Glutamatergic neuron (in vitro differentiated cells): ENCODE measurements at regions not wholly inside any gene's neighbourhood (a gene's known extent, or its start where the extent isn't known, plus 50 kb on each side); places are given as distances from the start of the nearest gene placed in this dataset.

Experiments
- DNase-seq: peaks from one replicate; pipeline ENCODE4 v3.0.0; 2022
- H3K27ac Mint-ChIP-seq: one replicate; pipeline ENCODE4 v1.8.0; 2020; ENCODE audit warnings: mild to moderate bottlenecking, mixed read lengths, inconsistent platforms; ENCODE audit not compliant: unreplicated experiment
- H3K27me3 Mint-ChIP-seq: one replicate; pipeline ENCODE4 v1.8.0; 2020; ENCODE audit warnings: mild to moderate bottlenecking, moderate library complexity, mixed read lengths, inconsistent platforms; ENCODE audit not compliant: unreplicated experiment
- H3K36me3 Mint-ChIP-seq: one replicate; pipeline ENCODE4 v1.8.0; 2020; ENCODE audit warnings: mild to moderate bottlenecking, mixed read lengths, inconsistent platforms; ENCODE audit not compliant: unreplicated experiment
- H3K4me1 Mint-ChIP-seq: one replicate; pipeline ENCODE4 v1.8.0; 2020; ENCODE audit warnings: mild to moderate bottlenecking, low read depth, mixed read lengths, inconsistent platforms; ENCODE audit not compliant: unreplicated experiment
- H3K4me3 Mint-ChIP-seq: one replicate; pipeline ENCODE4 v1.8.0; 2020; ENCODE audit warnings: mild to moderate bottlenecking, mixed read lengths, inconsistent platforms; ENCODE audit not compliant: unreplicated experiment
- H3K9me3 Mint-ChIP-seq: one replicate; pipeline ENCODE4 v1.8.0; 2020; ENCODE audit warnings: mild to moderate bottlenecking, moderate library complexity, mixed read lengths, inconsistent platforms; ENCODE audit not compliant: unreplicated experiment
- TF ChIP-seq, protein P1 (sequence below): fragments of 200-600 bp; sonication (generic); IDR thresholded peaks from one replicate; pipeline ENCODE4 v1.5.0; 2021; ENCODE audit not compliant: partially characterized antibody, unreplicated experiment

- no peak for DNase-seq
- H3K27me3 Mint-ChIP-seq = no peaks in the 10 kb centered on the region
- no peak overlapping the region for H3K27ac Mint-ChIP-seq
- H3K4me3 Mint-ChIP-seq = no peak overlapping the region
- TF ChIP-seq, protein P1, sequence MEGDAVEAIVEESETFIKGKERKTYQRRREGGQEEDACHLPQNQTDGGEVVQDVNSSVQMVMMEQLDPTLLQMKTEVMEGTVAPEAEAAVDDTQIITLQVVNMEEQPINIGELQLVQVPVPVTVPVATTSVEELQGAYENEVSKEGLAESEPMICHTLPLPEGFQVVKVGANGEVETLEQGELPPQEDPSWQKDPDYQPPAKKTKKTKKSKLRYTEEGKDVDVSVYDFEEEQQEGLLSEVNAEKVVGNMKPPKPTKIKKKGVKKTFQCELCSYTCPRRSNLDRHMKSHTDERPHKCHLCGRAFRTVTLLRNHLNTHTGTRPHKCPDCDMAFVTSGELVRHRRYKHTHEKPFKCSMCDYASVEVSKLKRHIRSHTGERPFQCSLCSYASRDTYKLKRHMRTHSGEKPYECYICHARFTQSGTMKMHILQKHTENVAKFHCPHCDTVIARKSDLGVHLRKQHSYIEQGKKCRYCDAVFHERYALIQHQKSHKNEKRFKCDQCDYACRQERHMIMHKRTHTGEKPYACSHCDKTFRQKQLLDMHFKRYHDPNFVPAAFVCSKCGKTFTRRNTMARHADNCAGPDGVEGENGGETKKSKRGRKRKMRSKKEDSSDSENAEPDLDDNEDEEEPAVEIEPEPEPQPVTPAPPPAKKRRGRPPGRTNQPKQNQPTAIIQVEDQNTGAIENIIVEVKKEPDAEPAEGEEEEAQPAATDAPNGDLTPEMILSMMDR = no peak
- H3K36me3 Mint-ChIP-seq = no peaks in the 10 kb centered on the region
- no peaks in the 10 kb centered on the region for H3K9me3 Mint-ChIP-seq
- peaks cover 2% of the 10 kb centered on the region for H3K4me1 Mint-ChIP-seq
These were observed 63.5 kb upstream of the SPATA13 start for GRCh38 chr13:24097064-24097463.

DNA sequence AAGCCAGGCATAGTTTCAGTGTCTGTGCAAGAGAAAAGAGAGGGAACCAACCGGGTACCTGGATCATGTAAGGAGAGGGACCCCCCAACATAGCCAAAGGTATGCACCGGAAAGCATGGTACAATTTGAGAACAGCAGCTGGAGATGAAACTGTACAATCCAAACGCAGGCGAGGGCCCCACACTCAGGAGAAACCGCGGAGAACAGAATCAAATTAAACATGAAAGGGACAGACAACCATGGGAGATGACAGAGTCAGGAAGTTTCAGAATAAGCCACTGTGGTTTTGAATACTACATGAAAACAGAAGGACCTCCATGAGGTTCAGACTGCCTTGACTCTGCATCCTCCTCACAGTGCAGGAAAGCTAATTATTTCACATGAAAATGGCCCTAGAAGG lies 62.9 kb upstream of the SPATA13 start:
- H3K4me1 Mint-ChIP-seq = peaks cover 2% of the 10 kb centered on the region
- no peak overlapping the region for H3K4me3 Mint-ChIP-seq
- H3K27ac Mint-ChIP-seq = no peak overlapping the region
- DNase-seq = no peak
- no peaks in the 10 kb centered on the region for H3K27me3 Mint-ChIP-seq
- H3K9me3 Mint-ChIP-seq = no peaks in the 10 kb centered on the region
- no peaks in the 10 kb centered on the region for H3K36me3 Mint-ChIP-seq
- TF ChIP-seq, protein P1 = no peak

GRCh38 chr13:24099490-24099889 lies 61.0 kb upstream of the SPATA13 start:
- no peaks in the 10 kb centered on the region for H3K27me3 Mint-ChIP-seq
- no peak overlapping the region for H3K4me3 Mint-ChIP-seq
- peaks cover 2% of the 10 kb centered on the region for H3K4me1 Mint-ChIP-seq
- DNase-seq = no peak
- no peaks in the 10 kb centered on the region for H3K9me3 Mint-ChIP-seq
- no peaks in the 10 kb centered on the region for H3K36me3 Mint-ChIP-seq
- TF ChIP-seq, protein P1 = no peak
- no peak overlapping the region for H3K27ac Mint-ChIP-seq

- no peak for DNase-seq
- peaks cover 2% of the 10 kb centered on the region for H3K4me1 Mint-ChIP-seq
These were observed 60.3 kb upstream of the SPATA13 start for GRCh38 chr13:24100188-24100587.

GRCh38 chr13:24103782-24104372 lies 56.6 kb upstream of the SPATA13 start:
- no peak overlapping the region for H3K27ac Mint-ChIP-seq
- DNase-seq = no peak
- H3K36me3 Mint-ChIP-seq = no peaks in the 10 kb centered on the region
- H3K4me1 Mint-ChIP-seq = no peaks in the 10 kb centered on the region
- H3K4me3 Mint-ChIP-seq = no peak overlapping the region
- TF ChIP-seq, protein P1 = no peak
- H3K9me3 Mint-ChIP-seq = no peaks in the 10 kb centered on the region
- no peaks in the 10 kb centered on the region for H3K27me3 Mint-ChIP-seq

More at GRCh38 chr13:24100188-24100587, 60.3 kb upstream of the SPATA13 start:
- H3K27me3 Mint-ChIP-seq = no peaks in the 10 kb centered on the region
- no peaks in the 10 kb centered on the region for H3K9me3 Mint-ChIP-seq
- H3K27ac Mint-ChIP-seq = no peak overlapping the region
- H3K4me3 Mint-ChIP-seq = no peak overlapping the region
- no peaks in the 10 kb centered on the region for H3K36me3 Mint-ChIP-seq
- TF ChIP-seq, protein P1 = no peak
